Activated CD8-positive, alpha-beta memory T cell treated with anti-CD3 and anti-CD28 coated beads for 36 hours (primary cell): ENCODE measurements at regions not wholly inside any gene's neighbourhood (a gene's known extent, or its start where the extent isn't known, plus 50 kb on each side); places are given as distances from the start of the nearest gene placed in this dataset.
"Not testable (repeated sequence)": the region's sequence is repeated elsewhere in the genome, so short reads cannot be mapped to it uniquely, and the experiment has no call there.

ENCODE experiments used
- CTCF ChIA-PET: fragments of 350-600 bp; sonication (Branson Sonifier 250); formaldehyde crosslinking; loops from one replicate; lab custom pipeline; 2021; ENCODE audit warnings: antibody characterized with exemption; lab: Charles Lee
- POLR2A ChIA-PET: fragments of 350-600 bp; sonication (Branson Sonifier 250); formaldehyde crosslinking; loops from one replicate; lab custom pipeline; 2021; ENCODE audit warnings: antibody characterized with exemption; lab: Charles Lee

DNA sequence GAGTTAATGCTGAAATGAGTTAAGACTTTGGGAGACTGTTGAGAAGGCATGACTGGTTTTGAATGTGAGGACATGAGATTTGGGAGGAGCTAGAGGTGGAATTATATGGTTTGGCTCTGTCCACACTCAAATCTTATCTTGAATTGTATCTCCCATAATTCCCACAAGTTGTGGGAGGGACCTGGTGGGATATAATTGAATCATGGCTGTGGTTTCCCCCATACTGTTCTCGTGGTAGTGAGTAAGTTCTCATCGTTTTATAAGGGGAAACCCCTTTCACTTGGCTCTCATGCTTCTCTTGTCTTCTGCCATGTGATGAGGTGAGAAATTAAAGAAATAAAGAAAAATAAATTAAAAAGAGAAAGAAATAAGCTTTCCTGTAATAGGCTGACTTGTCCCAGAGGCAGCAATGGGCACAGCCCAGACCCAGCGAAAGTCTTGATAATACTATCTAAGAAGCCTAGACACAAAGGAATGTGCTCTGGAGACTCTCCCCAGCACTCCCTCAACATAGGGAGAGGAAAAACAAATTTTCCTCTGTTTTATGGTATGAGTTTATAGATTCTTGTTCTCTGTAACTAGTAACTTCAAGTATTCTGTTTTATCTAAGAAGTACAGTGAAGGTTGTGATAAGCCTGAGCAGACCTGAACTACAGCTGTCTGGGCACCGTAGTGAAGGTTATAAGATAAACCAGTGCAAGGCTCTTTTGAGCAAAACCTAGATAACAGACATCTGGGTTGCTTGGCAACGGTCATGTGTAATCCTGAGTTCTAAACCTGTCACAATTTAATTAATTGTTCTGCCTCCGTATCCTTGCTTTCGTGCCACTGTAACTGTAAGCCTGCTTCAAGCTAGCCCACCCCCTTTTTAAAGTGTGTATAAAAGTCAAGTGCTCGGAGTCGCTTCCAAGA lies 88.9 kb upstream of the ECI2 start:
- ChIA-PET POLR2A (no interaction called here), CTCF (no interaction called here)

DNA sequence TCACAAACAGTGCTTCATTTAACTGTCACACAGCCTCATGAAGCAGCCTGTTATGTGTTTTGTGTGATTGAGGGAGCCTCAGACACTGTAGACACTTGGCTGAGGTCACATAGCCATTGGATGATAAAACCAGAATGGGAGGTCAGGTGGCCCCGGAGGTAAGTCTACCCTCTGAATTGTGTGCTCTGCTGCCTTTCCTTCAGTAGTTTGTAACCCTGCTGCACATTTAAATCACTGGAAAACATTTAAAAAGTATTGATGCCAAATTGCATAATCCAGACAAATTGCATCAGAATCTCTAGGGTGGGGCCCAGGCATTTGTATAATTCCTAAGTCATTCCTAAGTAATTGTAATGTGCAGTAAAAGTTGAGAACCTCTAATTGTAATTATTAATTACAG lies 85.2 kb upstream of the ECI2 start:
- ChIA-PET CTCF (no interaction called here), POLR2A (no interaction called here)

DNA sequence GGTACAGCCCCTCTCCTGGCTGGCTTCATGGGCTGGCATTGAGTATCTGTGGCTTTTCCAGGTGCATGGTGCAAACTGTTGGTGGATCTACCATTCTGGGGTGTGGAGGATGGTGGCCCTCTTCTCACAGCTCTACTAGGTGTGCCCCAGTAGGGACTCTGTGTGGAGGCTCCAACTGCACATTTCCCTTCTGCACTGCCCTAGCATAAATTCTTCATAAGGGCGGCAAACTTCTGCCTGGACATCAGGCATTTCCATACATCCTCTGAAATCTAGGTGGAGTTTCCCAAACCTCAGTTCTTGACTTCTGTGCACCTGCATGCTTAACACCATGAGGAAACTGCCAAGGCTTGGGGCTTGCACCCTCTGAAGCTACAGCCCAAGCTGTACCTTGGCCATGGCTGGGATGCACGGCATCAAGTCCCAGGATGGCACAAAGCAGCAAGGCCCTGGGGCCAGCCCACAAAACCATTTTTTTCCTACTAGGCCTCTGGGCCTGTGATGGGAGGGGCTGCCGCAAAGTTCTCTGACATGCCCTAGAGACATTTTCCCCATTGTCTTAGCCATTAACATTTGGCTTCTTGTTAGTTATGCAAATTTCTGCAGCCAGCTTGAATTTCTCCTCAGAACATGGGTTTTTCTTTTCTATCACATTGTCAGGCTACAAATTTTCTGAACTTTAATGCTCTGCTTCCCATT lies 83.4 kb upstream of the ECI2 start:
- POLR2A ChIA-PET, CTCF ChIA-PET: not testable (repeated sequence)

DNA sequence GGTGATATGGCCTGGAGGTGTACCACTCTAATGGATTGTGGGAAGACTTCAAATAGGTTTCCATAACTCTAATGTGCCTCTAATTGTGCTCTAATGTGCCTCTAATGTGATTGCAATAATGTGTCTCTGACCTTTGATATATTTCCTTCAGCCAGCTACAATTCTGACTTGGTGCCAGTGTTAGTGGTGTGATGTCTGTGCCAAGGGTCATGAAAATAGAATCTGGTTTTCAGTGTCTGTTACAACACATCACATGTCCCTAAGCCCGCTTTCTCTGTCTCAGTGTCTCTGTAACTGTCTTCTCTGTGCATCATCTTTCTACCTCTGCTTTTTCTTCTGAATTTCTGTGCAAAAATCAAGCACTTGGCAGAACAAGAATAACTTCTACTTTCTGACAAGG lies 77.2 kb upstream of the ECI2 start:
- ChIA-PET POLR2A (no interaction called here), CTCF (no interaction called here)

DNA sequence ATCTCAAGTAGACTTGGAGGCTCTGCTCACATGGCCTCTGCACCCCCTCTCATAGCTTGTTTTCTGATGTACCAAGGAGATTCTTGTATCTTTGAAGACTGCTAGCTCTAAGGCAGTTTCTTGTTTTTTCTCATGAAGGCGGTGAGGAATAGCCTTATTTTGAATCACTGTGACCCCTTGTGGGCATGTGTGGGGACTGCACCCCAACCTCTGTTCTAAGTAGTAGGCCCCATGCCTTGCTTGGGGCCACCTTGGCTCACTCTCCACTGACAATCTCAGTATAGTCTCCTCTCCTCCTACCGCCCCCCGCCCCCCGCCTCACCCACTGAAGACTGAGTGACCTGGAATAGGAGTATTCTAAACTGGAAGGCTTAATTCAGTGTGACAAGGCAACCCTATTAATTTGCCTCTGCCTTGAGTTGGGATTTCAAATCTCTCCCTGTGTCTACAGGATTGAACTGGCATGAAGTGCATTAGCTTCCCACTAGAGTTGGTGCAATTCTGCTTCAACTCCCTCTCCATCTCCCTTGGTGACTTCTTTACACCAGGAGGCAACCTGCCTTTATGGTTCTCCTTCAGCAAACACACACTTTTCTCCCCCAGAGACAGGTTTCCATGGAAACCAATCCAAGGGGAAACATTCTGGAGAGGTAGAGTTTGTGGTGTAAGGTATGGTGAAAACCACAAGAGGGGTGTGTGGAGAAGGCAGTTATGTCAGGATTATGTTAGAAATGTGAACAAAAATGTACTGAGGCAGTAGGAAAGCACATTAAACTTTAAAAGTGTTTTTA lies 75.4 kb upstream of the ECI2 start:
- CTCF ChIA-PET = interaction anchor here (0.6 to 1.3 kb wide), 9 partner anchors 24 to 931 kb away, joined by 3 to 7 read pairs (median 3); partner anchors contain the start of gene ECI2
- POLR2A ChIA-PET = no interaction called here

DNA sequence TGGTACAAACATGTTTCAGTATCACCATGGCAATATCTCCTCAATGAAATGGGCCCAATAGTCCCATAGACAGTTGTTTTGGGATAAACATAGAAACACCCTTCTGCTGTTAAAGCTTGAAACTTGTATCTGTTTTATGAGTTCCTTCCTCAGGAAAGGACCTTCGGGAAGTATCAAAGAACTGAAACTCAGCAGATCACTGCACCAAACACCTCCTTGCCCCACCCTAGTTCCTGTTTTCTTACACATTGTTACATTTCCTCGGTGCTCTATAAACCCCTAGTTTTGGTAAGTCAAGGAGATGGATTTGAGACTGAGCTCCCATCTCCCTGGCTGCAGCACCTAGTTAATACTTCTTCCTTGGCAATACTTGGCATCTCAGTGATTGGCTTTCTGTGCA lies 73.8 kb upstream of the ECI2 start:
- ChIA-PET CTCF (interaction anchor here (1.3 kb wide), 1 partner anchor 466 kb away, joined by 3 read pairs; no protein-coding TSS in a partner anchor), POLR2A (no interaction called here)

DNA sequence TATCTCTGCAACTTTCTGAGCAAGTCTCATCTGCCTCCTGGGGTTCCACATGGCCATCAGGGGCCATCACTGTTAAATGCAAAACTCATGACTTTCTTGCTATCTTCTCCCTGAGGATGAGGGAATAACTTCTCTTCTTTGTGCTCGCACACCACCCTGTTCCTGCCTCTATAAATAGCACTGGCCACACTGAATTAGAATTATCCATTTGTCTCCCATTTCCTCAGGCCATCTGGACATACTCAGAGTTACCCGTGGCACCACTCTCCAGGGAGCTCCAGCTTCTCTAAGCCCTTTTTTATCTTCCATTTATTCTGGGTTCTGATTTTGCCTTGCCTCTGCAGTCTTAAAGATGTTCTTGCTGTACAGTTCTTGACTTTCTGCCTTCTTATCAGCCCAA lies 72.8 kb upstream of the ECI2 start:
- ChIA-PET POLR2A (no interaction called here), CTCF (no interaction called here)

DNA sequence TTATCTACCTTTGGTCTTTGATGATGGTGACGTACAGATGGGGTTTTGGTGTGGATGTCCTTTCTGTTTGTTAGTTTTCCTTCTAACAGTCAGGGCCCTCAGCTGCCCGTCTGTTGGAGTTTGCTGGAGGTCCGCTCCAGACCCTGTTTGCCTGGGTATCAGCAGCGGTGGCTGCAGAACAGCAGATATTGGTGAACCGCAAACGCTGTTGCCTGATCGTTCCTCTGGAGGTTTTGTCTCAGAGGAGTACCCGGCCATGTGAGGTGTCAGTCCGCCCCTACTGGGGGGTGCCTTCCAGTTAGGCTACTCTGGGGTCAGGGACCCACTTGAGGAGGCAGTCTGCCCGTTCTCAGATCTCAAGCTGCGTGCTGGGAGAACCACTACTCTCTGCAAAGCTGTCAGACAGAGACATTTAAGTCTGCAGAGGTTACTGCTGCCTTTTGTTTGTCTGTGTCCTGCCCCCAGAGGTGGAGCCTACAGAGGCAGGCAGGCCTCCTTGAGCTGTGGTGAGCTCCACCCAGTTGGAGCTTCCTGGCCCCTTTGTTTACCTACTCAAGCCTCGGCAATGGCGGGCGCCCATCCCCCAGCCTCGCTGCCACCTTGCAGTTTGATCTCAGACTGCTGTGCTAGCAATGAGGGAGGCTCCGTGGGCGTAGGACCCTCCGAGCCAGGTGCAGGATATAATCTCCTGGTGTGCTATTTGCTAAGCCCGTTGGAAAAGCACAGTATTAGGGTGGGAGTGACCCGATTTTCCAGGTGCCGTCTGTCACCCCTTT lies 68.5 kb upstream of the ECI2 start:
- CTCF ChIA-PET, POLR2A ChIA-PET: not testable (repeated sequence)

DNA sequence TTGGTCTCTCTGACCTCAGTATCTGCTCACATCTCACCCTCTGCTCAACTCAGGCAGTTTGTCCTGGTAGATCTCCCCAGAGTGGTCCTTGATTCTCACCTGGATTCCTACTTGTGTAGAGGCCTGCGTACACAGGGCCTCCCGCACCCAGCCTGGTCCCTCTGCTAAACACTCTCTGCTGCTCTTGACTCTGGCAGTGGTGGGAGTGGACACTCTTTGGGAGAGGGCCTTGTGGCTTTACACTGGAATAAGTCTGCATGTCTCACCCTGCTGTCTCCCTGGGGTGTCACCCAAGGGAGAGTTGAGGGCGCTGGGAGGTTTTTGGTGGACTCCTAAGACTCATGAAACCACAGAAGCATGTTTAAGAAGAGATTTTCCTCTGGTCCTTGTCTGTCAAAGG lies 57.3 kb upstream of the ECI2 start:
- POLR2A ChIA-PET = no interaction called here

DNA sequence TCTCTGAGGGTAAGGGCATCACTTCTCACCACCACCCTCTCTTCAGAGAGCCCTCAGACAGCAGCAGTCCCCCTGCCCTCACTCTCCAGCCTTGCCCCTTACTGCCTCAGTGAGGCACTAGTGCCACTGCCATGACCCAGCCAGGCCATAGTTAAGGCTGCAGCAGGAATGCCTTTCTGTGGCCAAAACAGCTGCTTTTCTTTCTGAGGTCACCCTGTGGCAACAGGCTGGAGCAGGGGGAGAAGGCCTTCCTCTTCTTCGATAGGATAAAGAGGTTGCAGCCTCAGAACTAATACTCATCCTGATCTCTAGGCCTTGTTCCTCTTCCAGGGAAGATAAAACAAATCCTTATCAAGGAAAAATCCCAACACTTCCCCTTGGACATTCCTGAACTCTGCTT lies 56.8 kb upstream of the ECI2 start:
- ChIA-PET POLR2A (no interaction called here), CTCF (no interaction called here)

More for the DNA sequence above, 57.3 kb upstream of the ECI2 start:
- CTCF ChIA-PET = no interaction called here

DNA sequence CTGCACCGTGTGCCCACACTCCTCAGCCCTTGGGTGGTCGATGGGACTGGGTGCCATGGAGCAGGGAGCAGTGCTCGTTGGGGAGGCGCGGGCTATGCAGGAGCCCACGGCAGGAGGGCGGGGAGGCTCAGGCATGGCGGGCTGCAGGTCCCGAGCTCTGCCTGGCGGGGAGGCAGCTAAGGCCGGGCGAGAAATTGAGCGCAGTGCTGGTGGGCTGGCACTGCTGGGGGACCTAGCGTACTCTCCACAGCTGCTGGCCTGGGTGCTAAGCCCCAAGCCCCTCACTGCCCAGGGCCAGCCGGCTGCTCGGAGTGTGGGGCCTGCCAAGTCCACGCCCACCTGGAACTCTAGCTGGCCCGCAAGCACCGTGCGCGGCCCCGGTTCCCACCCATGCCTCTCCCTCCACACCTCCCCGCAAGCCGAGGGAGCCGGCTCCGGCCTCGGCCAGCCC lies 55.9 kb upstream of the ECI2 start:
- POLR2A ChIA-PET = no interaction called here
- CTCF ChIA-PET = no interaction called here

DNA sequence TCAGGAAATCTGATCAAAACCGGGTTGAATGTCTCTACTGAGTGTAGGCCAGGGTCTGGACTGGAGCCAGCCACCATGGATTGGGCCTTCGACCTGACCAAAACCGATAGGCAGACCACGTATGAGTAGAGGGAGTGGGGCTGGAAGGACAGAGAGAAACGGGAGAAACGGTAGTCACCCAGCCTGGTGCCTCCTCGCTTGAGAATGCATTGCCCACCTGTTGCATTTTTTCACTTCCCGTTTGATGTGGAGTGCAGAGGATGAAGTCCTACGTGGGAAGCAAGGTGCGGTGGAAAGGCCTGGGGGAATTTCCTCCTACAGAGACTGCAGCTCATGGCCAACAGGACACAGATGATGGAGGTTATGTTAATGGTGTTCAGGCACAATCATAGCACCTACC lies 53.9 kb upstream of the ECI2 start:
- POLR2A ChIA-PET = no interaction called here
- CTCF ChIA-PET = no interaction called here

DNA sequence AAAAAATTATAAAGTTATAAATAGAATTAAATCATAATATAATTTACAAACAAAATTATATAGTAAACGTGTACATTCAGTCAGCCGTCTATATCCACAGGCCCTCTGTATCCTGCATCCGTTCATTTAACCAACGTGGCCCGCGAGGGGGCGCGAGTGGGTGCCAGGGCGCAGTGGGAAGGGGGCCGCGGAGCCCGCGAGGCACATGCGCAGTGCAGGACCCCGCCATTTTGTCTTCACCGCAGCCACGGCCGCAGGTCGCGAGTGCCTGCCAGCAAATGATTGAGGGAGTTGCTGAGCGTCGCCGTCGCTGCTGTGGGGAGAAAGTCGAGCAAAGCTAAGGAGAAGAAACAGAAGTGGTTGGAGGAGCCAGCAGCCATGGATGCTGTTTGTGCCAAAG lies 53.4 kb upstream of the ECI2 start:
- ChIA-PET CTCF (no interaction called here), POLR2A (no interaction called here)

DNA sequence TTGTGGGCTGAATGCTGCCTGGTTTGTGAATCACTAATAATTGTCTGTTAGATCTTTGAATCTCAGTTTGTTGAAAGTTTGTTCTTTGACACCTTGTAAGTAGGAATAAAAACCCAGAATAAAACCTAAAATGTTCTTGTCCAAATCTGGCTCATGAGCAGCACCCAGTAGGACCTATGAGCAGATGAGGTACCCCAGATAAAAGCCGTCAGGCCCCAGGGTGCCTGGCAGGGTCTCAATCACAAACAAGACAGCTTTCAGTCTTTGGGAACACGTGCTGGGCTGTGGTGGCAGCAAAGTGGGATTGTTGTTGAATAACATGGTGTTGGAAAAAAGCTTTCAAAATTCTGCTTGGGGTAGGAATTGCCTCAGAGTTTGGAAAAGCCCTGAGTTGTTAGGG lies 52.1 kb upstream of the ECI2 start:
- POLR2A ChIA-PET = no interaction called here
- CTCF ChIA-PET = interaction anchor here (1.8 kb wide), 1 partner anchor 23 kb away, joined by 7 read pairs; no protein-coding TSS in a partner anchor

DNA sequence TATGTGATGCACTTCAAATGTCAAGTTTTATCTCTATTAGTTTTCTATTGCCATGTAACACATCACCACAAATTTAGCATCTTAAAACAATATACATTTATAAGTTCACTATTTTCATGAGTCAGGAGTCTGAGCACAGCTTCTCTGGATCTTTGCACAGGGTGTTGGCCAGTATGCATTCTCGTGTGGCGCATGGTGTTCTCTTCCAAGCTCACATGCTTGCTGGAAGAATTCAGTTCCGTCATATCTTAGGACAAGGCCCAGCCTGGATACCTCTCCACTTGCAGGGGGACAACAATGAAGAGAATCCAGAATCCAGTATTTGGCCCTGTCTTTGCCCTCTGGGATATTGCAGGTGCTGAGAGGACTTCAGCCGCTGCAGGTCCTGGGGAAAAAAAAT lies 51.0 kb upstream of the ECI2 start:
- POLR2A ChIA-PET = interaction anchor here (1.2 kb wide), 1 partner anchor 49 kb away, joined by 3 read pairs; no protein-coding TSS in a partner anchor
- CTCF ChIA-PET = interaction anchor here (1.8 kb wide), 1 partner anchor 24 kb away, joined by 7 read pairs; no protein-coding TSS in a partner anchor

DNA sequence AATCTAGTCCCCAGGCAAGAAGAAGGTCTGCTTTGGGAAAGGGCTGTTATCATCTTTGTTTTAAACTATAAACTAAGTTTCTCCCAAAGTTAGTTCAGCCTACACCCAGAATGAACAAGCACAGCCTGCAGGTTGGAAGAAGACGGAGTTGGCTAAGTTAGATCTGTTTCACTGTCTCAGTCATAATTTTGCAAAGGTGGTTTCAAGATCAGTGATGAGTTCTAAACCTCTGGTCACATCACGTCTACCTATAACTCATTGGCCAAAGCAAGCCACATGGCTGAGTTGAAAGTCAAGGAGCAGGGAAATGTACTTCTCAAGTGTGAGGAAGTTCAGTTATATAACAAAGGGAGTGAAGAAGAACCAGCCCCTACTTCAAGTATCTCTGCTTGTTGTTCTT lies 50.5 kb upstream of the ECI2 start:
- ChIA-PET CTCF (interaction anchor here (0.6 kb wide), 1 partner anchor 24 kb away, joined by 3 read pairs; no protein-coding TSS in a partner anchor), POLR2A (interaction anchor here (1.2 kb wide), 1 partner anchor 49 kb away, joined by 3 read pairs; no protein-coding TSS in a partner anchor)

DNA sequence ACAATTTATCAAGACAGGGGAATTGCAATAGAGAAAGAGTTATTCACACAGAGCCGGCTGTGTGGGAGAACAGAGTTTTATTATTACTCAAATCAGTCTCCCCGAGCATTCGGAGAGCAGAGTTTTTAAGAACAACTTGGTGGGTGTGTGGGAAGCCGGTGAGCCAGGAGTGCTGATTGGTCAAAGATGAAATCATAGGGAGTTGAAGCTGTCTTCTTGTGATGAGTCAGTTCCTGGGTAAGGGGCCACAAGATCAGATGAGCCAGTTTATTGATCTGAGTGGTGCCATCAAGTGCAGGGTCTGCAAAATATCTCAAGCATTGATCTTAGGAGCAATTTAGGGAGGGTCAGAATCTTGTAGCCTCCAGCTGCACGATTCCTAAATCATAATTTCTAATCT lies 50.0 kb upstream of the ECI2 start:
- CTCF ChIA-PET = interaction anchor here (0.6 kb wide), 1 partner anchor 25 kb away, joined by 3 read pairs; no protein-coding TSS in a partner anchor
- POLR2A ChIA-PET = interaction anchor here (1.2 kb wide), 1 partner anchor 48 kb away, joined by 3 read pairs; no protein-coding TSS in a partner anchor
